Renal cortex interstitium (tissue), 11 donors: ENCODE measurements at regions not wholly inside any gene's neighbourhood (a gene's known extent, or its start where the extent isn't known, plus 50 kb on each side); places are given as distances from the start of the nearest gene placed in this dataset.

ENCODE experiments used
- DNase-seq, 11 donors: peaks; one replicate each; pipeline ENCODE4 v3.0.0-alpha.2; 2013; ENCODE audit warnings: low read depth in 9 of 11, low spot score in 4 of 11; ENCODE audit errors: extremely low read depth in 1 of 11

DNA sequence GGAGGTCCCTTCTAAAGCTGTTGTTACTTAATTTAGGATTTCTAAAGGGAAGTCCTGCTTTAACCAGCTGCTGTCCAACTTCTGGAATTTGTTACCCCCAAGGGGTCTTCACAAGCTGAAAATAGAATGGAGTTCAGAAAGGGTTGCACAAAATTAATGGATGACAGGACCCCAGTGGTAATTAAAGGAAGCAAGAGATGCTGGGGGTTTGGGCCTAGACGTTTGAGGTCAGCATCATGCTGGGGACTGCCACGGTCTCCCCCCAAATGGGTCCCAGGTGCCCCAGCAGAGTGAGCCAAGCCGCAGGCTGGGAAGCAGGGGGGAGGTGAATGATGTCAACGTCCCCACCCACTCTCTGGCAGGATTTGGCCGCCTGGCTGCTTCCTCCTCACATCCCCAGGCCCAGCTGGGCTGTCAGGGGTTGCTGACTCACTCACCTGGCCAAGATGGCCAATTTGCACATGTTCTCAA is 97.5 kb upstream of the ARAP3 start:
- DNase-seq: peak in 7 of 11 donors; percentile 34 to 62 (median 50)

DNA sequence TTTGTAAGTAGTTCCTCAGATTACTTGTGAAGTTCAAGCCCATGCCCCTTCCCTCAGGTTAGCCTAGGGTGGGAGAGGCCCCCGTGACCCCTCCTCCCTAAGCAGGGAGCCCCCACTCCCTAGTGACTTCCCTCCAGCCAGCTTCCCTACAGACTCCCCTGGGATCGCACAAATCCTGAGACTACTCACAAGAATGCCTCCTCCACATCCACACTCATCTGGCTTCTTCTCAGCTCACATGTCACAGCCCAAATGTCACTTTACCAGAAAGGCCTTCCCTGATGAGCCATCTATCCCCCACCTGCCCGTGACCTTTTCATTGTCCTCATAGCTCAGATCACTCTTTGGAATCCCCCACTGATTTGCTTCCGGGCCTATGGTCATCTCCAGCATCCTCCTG is 96.7 kb upstream of the ARAP3 start:
- no peak for DNase-seq

DNA sequence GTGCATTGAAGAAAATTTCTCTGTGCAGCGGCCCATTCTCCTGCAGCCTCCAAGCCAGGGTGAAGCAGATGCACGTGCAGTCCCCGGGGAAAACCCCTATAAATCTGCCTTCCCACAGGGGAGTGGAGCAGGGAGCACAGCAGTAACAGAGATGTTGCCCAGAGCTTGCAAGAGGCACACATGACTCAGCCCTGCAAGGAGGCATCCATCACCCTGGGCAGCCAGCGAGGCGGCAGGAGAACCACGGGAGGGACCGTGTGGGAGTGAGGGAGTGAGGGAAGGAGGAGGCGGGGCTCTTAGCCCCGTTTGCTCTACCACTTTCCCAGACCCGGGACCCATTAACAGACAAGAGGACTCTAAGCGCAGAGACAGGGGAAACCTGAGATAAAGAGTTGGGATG is 96.2 kb upstream of the ARAP3 start:
- DNase-seq: peak in 8 of 11 donors; percentile 43 to 68 (median 59)

DNA sequence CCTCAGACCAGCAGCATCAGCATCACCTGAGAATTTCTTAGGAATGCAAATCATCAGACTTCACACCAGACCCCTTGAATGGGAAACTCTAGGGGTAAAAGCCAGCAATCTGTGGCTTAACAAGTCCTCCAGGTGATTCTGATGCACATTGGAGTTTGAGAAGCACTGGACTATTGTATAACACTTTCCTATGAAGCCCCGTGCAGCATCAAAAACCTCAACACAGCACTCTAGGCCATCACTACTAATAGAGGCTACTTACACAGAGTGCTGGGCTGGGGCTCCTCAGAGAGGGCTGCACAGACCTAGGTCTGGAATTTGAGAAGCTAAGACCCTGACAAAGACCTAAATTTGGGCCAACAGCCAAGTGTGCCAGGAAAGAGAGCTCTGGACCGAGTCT is 95.7 kb upstream of the ARAP3 start:
- no peak for DNase-seq

DNA sequence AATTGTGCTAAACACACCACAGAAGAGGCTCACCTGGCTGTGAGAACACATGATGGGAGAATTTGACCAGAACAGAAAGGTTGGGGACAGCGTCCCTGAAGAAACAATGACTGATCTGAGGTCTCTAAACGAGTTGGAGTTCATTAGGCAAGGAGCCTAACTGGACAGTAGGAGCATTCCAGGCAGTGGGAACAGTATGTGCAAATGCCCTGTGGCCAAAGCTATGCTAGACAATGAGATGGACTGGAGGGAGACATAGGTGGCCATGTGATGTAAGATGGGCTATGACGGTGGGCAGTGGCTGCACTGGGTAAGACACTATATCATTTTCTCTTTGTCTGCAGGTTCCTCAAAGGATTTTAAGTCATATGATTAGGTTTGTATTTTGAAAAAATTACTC is 95.1 kb upstream of the ARAP3 start:
- DNase-seq: no peak

DNA sequence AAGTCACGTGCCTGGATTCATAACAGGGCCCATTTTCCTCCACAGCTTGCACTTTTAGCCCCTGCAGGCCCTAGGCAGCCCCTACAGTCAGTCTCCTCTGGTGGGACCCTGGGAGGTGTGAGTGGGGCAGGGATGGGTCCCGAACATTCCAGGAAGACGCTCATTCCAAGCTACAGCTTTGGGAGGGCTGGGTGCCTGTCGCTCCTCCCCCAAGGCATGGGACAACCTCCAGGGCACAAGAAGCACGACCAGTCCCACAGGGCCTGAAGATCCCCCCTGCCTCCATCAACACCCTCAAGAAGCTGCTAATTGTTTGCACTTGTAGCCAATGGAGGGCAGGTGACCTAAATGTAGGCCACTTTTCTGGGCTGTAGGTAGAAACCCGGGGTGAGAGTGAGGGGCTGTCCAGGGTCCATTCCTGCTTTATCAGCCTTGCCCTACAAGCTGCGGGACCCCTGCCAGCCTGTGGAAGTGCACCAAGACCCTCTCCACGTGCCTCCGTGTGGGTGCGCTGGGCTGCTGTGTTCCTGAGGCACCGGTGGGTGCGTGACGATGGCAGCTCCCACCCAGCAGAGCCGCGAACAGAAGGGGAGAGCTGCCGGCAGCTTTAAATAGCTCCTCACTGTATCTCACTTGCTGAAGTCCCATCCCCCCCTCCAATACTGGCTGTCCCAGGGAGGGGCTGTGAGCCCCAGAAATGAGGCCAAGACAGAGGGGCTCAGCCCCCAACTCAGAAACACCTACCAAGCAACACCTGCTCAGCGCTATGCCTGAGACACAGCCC is 91.9 kb upstream of the ARAP3 start:
- DNase-seq: no peak

DNA sequence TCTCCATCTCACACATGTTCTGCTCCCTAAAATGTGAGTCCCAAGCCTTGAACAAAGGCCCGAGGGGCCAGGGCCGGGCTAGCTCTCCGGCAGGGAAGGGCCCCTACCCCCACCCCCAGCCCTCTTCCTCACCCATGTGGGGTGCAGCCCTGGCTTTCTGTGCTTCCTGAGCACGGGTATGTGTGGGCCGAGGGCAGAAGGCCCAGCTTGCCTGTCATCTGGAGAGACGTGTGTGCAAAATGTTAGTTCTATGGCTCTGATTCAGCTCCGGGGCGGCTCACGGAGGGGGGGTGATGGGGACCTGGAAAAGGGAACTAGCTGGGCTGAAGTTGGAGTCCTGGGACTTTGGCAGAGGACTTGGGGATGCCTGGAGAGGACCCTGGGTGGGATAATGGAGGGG is 90.3 kb upstream of the ARAP3 start:
- no peak for DNase-seq

DNA sequence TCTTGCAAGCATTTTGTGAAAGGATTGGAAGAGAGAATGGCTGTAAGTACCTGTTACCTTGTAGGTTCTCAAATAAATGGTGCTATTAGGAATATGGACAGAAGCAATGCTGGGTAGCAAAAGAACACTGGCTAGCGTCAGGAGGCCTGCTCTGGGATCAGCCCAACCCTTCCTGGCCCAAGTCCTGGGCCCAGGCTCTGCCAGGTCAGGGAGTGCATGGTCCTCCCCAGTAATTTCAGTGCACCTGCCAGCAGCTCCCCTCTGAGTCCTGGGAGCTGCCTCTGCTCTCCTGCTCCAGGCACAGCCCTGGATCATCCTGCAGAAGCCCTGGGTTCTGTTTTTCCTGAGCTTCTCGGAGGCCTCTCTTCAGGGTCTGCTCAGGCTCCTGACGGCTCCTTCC is 89.5 kb upstream of the ARAP3 start:
- DNase-seq: no peak

DNA sequence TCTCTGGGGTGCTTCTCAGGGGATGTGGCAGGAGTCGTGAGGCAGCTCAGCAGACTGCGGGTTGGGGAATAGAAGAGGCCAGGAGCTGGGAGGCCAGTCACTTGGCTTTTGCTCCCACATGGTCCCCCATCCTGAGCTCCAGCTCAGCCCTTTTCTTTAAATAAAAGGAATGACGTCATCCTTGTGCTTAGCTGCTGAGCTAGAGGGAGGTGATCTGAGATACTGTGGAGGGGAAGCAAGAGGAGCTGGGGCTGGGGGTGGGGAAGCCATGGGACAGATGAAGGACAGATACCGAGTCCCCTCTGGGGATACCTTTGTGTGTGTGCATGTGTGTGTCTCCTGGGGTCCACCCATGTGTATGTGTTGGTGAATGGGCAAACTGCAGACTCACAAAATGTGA is 89.0 kb upstream of the ARAP3 start:
- no peak for DNase-seq

DNA sequence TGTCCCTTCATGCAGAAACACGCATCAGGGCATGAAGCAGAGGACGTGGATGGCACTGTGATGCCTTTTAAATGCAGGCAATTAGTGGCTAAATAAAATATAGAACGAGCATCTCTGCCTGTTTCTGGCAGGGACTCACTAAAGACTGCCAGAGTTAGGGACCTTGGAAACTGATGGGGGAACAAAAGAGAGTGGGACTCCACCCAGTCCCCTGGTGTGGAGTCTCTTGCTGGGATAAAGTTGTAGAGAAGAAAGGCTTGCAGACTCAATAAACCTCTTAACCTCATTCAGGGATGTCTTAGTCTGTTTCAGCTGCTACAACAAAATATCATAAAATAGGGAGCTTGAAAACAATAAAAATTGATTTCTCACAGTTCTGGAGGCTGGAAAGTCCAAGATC is 87.6 kb upstream of the ARAP3 start:
- DNase-seq: no peak

DNA sequence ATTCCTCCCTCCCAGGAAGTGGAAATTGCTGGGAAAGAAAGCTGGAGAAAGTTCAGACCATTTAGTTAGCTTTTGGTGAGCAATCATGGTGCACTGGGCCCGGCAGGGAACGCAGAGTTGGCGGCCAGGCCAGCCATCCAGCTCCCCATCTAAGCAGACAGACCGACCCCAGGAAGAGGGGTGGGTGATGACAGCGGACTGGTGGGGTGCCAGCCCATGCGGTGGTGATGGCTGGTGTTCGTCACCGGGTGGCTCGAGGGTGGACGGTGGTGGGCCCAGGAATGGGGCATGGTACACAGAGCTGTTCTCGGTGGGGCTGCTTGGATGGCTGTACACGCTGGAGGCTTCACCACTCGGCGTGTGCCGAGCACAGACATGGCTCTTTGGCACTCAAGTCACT is 85.6 kb upstream of the ARAP3 start:
- no peak for DNase-seq

DNA sequence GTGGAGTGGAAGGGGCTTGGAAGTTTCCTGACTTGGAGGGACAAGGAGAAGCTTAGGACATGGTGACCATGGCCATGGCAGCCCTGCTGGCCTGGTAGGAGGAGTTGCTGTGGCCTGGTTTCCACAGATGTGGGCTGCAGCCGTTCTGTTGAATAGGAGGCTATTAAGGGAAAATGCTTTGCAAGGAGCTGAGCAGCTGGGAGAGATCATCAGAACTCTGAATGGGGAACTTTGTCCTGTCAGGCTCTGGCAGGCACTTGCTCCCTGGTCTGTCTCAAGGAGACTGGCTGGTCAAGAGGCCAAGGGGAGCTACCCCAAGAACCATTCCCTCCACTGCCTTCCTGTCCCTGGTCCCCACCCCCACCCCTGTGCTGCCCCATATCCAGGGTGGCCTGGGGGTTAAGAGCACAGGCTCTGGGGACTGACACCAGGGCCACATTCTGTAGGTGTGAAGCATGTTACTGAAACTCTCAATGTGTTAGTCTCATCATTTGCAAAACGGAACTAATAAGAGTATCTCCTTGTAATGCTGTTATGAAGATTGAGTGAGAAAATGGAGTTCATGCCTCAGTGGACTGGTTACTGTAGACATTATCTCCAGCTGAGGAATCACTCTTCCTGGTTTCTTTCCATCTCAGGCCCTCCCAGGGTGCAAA is 84.0 kb upstream of the ARAP3 start:
- DNase-seq: peak in 2 of 11 donors; percentile 45 to 62

DNA sequence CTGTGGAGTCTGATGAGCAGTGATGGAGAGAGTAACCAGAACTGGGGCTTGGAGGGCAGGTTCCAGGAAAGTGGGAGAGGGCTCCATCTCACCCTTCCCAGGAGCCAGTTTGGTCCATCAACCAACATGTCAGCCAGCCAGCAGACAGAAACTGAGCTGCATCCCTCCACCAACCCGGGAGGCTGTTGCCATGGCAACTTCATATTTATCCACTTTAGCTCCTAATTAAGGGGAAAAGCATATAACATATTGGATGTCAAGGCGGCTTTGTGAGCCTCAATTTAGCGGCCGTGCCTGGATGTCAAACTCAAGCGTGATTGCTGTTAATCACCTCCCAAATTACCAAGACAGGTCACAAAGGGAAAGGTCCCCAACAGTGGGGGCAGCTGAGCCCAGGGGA is 81.5 kb upstream of the ARAP3 start:
- DNase-seq: no peak

DNA sequence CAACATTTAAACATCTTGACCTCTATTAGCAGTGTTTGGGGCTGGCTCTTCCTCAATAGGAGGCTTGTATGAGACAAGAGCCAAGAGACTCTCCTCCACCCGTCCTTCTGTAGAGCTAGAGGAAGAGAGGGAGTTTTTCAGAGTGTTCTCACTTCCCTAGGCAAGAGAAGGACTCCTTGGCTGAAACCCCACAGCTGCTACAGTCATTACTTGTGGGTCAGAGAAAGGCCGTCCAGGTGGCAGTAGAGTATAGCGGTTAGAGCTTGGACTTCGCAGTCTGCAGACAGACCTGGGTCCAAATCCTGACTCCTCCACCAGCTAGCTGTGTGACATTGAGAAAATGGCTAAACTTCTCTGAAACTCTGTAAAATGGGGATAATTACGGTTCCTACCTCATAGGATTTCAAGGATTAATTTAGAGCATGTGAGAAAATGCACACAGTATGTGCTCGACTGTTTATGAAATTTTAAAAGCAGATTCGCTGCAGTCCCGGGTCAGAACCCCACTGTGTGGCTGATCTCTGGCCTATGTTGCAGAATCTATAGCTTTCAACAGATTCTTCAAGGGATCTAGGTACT is 80.8 kb upstream of the ARAP3 start:
- no peak for DNase-seq

DNA sequence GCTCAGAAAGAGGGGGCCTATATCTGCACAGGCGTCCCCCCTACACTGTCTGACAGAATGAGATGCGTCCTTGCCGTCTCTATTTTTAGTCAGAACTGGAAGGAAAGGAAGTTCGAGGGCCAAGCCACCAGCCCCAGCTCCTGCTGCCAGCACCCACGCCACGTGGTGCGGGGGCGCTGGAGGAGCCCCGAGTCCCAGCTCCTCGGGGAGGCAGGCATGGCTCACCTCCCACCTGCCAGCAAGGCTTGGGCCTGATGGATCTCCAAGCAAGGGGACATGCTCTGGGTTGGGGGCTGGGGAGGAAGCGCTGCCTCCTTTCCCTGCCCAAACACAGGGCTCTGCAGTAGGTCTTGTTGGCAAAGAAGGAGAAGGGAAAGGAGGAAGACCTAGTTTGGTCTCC is 80.3 kb upstream of the ARAP3 start:
- no peak for DNase-seq

DNA sequence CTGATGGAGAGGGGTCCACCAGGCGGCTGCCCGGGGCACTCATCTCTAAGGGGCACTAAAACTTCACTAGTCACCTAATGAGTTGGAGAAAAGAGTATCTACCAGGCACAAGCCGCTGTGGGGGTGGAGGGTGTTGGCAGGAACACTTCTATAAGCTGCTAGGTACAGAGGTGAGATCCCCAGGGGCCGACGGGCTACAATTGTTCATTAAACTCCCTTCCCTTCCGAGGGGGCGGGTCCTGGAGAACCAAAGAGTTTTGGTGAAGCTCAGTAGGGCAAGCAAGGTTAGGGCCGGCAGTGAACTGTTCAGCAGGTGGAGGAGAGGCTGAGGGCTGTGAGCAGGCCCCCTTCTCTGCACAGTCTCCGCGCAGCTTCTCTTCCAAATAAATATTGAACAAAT is 78.7 kb upstream of the ARAP3 start:
- no peak for DNase-seq

DNA sequence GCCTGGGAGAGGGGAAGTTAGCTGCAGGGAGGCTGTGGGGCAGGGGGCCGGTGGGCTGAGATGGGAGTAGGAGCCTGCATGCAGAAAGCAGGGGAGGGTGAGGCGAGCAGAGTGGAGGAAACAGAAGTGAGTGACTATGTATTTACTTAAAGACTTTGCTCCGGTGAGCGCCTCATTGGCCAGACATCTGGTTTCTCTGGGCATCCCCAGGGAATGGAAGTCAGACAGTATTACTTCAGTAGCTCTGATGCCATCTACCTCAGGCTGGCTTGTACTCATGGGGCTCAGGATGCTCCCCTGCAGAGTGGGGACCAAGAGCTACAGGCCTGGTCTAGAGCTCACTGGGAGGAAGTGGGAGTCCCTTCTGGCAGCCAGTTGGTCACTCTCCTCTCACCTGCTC is 78.2 kb upstream of the ARAP3 start:
- DNase-seq: no peak

DNA sequence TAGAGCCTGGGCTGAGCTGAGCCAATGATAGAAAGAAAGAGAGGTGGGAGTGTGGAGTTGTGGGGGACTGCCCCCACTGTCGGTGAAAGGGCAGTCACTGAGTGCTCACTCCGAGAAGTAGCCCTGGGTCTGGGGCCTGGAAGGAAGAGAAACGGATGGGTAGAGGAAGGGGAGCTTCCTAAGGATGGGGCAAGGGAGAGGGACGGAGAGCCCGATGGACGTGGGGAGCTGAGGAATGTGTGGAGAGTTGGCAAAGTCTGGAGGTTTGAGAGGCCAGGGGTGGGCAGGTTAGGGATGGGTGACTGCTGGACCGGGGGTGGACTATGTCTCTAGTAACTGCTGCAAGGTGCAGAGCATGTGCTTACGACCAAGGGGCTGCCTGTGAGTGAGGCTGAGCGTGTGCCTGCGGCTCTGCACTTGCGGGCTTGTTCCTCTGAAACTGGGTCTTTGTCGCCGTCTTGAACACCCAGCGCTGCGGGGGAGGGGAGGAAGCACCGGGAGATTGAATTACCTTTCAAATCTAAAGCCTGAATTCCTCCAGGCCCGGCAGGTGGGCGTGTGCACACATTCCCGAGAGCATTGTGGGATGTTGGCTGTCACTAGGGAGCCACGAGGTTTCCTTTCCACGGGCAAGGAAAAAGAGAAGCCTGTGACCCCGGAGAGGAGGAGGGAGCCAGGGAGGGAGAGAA is 76.4 kb upstream of the ARAP3 start:
- DNase-seq: peak in 4 of 11 donors; percentile 31 to 70 (median 58)

DNA sequence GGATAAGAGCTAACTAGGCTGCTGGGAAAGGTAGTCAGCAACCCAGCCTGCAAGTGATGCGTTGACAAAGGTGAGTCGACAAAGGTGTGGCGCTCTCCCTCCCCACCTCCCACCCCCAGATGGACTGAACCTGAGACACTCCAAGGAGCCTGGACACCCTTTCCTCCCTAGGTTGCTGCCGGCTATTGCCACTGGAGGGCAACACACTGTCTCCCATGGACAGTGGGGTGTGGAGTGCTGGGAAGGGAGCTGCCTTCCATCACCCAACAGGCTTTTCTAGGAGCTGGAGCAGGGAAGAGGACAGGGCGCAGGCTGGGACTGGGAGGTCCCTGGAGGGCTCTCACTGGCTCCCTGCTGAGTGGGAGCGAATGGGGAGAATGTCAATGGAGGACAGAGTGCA is 75.4 kb upstream of the ARAP3 start:
- no peak for DNase-seq

DNA sequence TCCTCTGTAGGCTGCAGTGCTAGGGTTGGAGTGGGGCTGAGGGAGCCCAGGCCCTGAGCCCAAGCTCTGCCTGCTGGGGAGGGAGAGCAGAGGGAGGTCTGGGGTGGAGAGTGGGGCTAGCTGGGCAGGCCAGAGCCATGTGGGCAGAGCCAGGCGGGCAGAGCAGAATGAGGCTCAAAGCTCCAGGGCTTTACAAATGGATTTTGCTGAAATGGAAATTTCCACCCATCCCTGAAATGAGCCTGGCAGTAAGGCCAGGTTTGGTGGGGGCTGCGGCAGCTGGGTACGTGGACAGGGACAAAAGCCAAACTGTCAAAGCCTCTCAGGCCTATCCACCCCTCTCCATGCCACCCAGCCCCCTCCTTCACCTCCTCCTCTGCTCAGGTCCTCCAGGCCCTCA is 74.2 kb upstream of the ARAP3 start:
- no peak for DNase-seq
